SK-N-SH (cell line): ENCODE measurements at regions not wholly inside any gene's neighbourhood (a gene's known extent, or its start where the extent isn't known, plus 50 kb on each side); places are given as distances from the start of the nearest gene placed in this dataset.

Source experiments
- CTCF ChIA-PET: fragments of 300-600, 350-600 bp; formaldehyde crosslinking; extraction: SDS; loops from one replicate; lab custom pipeline; 2021; lab: Yijun Ruan, JAX
- POLR2A ChIA-PET: fragments of 350-600 bp; sonication (Branson Sonifier 250); formaldehyde crosslinking; extraction: SDS; loops from one replicate; lab custom pipeline; 2020; ENCODE audit warnings: antibody characterized with exemption, inconsistent platforms; lab: Yijun Ruan, JAX
- DNase-seq: peaks from one replicate; pipeline ENCODE4 v3.0.0; 2012
- H2AFZ ChIP-seq: fragments of 200-600 bp; sonication (generic); 2 replicates; pipeline ENCODE4 v1.8.1; 2016; ENCODE audit warnings: antibody characterized with exemption, mild to moderate bottlenecking, low read depth
- H3F3A ChIP-seq: fragments of 200-600 bp; sonication (generic); replicated peaks from 2 replicates; pipeline ENCODE3; 2016; ENCODE audit warnings: antibody characterized with exemption, mild to moderate bottlenecking; ENCODE audit not compliant: insufficient read depth
- H3K27ac ChIP-seq, 2 experiments: fragments of 200-500 bp in 1 of 2; fragments of 200-600 bp in 1 of 2; sonication (Bioruptor generic) in 1 of 2; sonication (generic), shearing (Covaris generic) in 1 of 2; 2 replicates each; pipeline versions ENCODE4 v1.5.1 to v1.6.1; 2014 to 2016; ENCODE audit warnings: low read depth in 2 of 2, inconsistent platforms in 1 of 2, low read length in 1 of 2, mild to moderate bottlenecking in 1 of 2, mixed read lengths in 1 of 2
- H3K27me3 ChIP-seq: fragments of 200-600 bp; sonication (generic), shearing (Covaris generic); 2 replicates; pipeline ENCODE4 v1.6.1; 2016; ENCODE audit warnings: mixed run types; ENCODE audit not compliant: insufficient read depth
- H3K36me3 ChIP-seq, 2 experiments: fragments of 200-500 bp in 1 of 2; fragments of 200-600 bp in 1 of 2; sonication (Bioruptor generic) in 1 of 2; sonication (generic) in 1 of 2; replicated peaks in 1 of 2; 2 replicates each; pipeline versions ENCODE3 to v1.5.1; 2014 to 2016; ENCODE audit warnings: low read length in 1 of 2, mild to moderate bottlenecking in 1 of 2; ENCODE audit not compliant: insufficient read depth in 2 of 2, control insufficient read depth in 1 of 2
- H3K4me1 ChIP-seq, 2 experiments: fragments of 200-500 bp in 1 of 2; fragments of 200-600 bp in 1 of 2; sonication (Bioruptor generic) in 1 of 2; sonication (generic), shearing (Covaris generic) in 1 of 2; 2 replicates each; pipeline versions ENCODE4 v1.5.1 to v1.6.1; 2014 to 2016; ENCODE audit warnings: low read depth in 1 of 2, low read length in 1 of 2, mixed run types in 1 of 2; ENCODE audit not compliant: insufficient read depth in 2 of 2, control insufficient read depth in 1 of 2
- H3K4me2 ChIP-seq: fragments of 200-600 bp; sonication (generic), shearing (Covaris generic); 2 replicates; pipeline ENCODE4 v1.6.1; 2017; ENCODE audit warnings: mixed run types
- H3K4me3 ChIP-seq, 2 experiments: fragments of 200-500 bp in 1 of 2; fragments of 200-600 bp in 1 of 2; sonication (Bioruptor generic) in 1 of 2; sonication (generic), shearing (Covaris generic) in 1 of 2; 2 replicates each; pipeline versions ENCODE4 v1.5.1 to v1.8.1; 2014 to 2016; ENCODE audit warnings: low read depth in 2 of 2, inconsistent platforms in 1 of 2, low read length in 1 of 2, mild to moderate bottlenecking in 1 of 2, mixed read lengths in 1 of 2, moderate library complexity in 1 of 2
- H3K79me2 ChIP-seq: fragments of 200-600 bp; sonication (generic); 2 replicates; pipeline ENCODE4 v1.8.1; 2017; ENCODE audit warnings: mild to moderate bottlenecking; ENCODE audit not compliant: insufficient read depth
- H3K9ac ChIP-seq: fragments of 200-600 bp; sonication (generic); 2 replicates; pipeline ENCODE4 v1.6.1; 2017; ENCODE audit warnings: mixed run types
- H3K9me2 ChIP-seq: fragments of 200-600 bp; sonication (generic); 2 replicates; pipeline ENCODE4 v1.6.1; 2017; ENCODE audit warnings: mixed run types
- H3K9me3 ChIP-seq: fragments of 200-600 bp; sonication (generic); 2 replicates; pipeline ENCODE4 v1.6.1; 2017; ENCODE audit warnings: mixed run types, mild to moderate bottlenecking, moderate library complexity
- H4K20me1 ChIP-seq: fragments of 200-600 bp; sonication (generic); 2 replicates; pipeline ENCODE4 v1.6.1; 2017; ENCODE audit warnings: mild to moderate bottlenecking, mixed run types; ENCODE audit not compliant: insufficient read depth
- CHD2 ChIP-seq: fragments of 150-350 bp; IDR thresholded peaks from 2 replicates; pipeline ENCODE4 v1.6.1; 2018; ENCODE audit warnings: low read length; ENCODE audit not compliant: partially characterized antibody
- ELF1 ChIP-seq: IDR thresholded peaks from 2 replicates; pipeline ENCODE4 v1.4.0; 2012
- EP300 ChIP-seq, 2 experiments: IDR thresholded peaks; 2 replicates each; pipeline versions ENCODE4 v1.4.0 to v1.6.1; 2012; ENCODE audit warnings: borderline replicate concordance in 1 of 2, low read depth in 1 of 2, low read length in 1 of 2
- FOXM1 ChIP-seq: IDR thresholded peaks from 2 replicates; pipeline ENCODE4 v1.4.0; 2012; ENCODE audit warnings: low read depth, mild to moderate bottlenecking
- GABPA ChIP-seq: IDR thresholded peaks from 2 replicates; pipeline ENCODE4 v1.4.0; 2012; ENCODE audit warnings: low read depth, mild to moderate bottlenecking
- GATA2 ChIP-seq: sonication (generic); formaldehyde crosslinking; IDR thresholded peaks from 2 replicates; pipeline ENCODE4 v1.5.0; 2020; ENCODE audit warnings: mild to moderate bottlenecking, missing genetic modification reagents
- MEF2A ChIP-seq: IDR thresholded peaks from 2 replicates; pipeline ENCODE4 v1.4.0; 2012; ENCODE audit warnings: low read depth, borderline replicate concordance
- MXI1 ChIP-seq: IDR thresholded peaks from 2 replicates; pipeline ENCODE4 v1.6.1; 2012; ENCODE audit warnings: mild to moderate bottlenecking, low read depth, low read length, improper control_type of control experiment
- NFIC ChIP-seq: IDR thresholded peaks from 2 replicates; pipeline ENCODE4 v1.4.0; 2012; ENCODE audit warnings: borderline replicate concordance
- NRF1 ChIP-seq: IDR thresholded peaks from 2 replicates; pipeline ENCODE4 v1.6.1; 2012; ENCODE audit warnings: low read depth, mild to moderate bottlenecking, low read length
- POLR2AphosphoS5 ChIP-seq: IDR thresholded peaks from 2 replicates; pipeline ENCODE4 v1.6.1; 2012; ENCODE audit warnings: low read depth, low read length
- RAD21 ChIP-seq: IDR thresholded peaks from 2 replicates; pipeline ENCODE4 v1.6.1; 2012; ENCODE audit warnings: mild to moderate bottlenecking, low read length
- RXRA ChIP-seq: IDR thresholded peaks from 2 replicates; pipeline ENCODE4 v1.4.0; 2012; ENCODE audit warnings: low read depth, mild to moderate bottlenecking, borderline replicate concordance
- SIN3A ChIP-seq: IDR thresholded peaks from 2 replicates; pipeline ENCODE4 v1.6.1; 2012; ENCODE audit warnings: low read depth, mild to moderate bottlenecking, low read length, moderate library complexity, borderline replicate concordance
- TAF1 ChIP-seq: IDR thresholded peaks from 2 replicates; pipeline ENCODE4 v1.6.1; 2012; ENCODE audit warnings: low read depth, mild to moderate bottlenecking, low read length, moderate library complexity, borderline replicate concordance
- TEAD4 ChIP-seq: IDR thresholded peaks from 2 replicates; pipeline ENCODE4 v1.4.0; 2012; ENCODE audit warnings: mild to moderate bottlenecking, borderline replicate concordance; ENCODE audit not compliant: insufficient read depth
- YY1 ChIP-seq: IDR thresholded peaks from 2 replicates; pipeline ENCODE4 v1.4.0; 2012; ENCODE audit warnings: low read depth, mild to moderate bottlenecking
- WGBS: methylation state at CpG from one replicate; pipeline ENCODE4 v1.1.6; 2017; ENCODE audit warnings: low lambda C conversion rate; 5-methylcytosine and 5-hydroxymethylcytosine counted together
- TF ChIP-seq, protein P1 (sequence below): IDR thresholded peaks from 2 replicates; pipeline ENCODE4 v1.6.1; 2012; ENCODE audit warnings: mild to moderate bottlenecking, low read depth, low read length, moderate library complexity
- TF ChIP-seq, protein P2 (sequence below): fragments of 150-350 bp; IDR thresholded peaks from 2 replicates; pipeline ENCODE4 v1.6.1; 2017; ENCODE audit warnings: antibody characterized with exemption, low read length, low read depth, borderline replicate concordance
- TF ChIP-seq, protein P3 (sequence below): IDR thresholded peaks from 2 replicates; pipeline ENCODE4; 2012
- TF ChIP-seq, protein P4 (sequence below): fragments of 200-600 bp; sonication (generic); IDR thresholded peaks from 2 replicates; pipeline ENCODE4 v1.6.1; 2017; ENCODE audit warnings: antibody characterized with exemption, mild to moderate bottlenecking, moderate library complexity

DNA sequence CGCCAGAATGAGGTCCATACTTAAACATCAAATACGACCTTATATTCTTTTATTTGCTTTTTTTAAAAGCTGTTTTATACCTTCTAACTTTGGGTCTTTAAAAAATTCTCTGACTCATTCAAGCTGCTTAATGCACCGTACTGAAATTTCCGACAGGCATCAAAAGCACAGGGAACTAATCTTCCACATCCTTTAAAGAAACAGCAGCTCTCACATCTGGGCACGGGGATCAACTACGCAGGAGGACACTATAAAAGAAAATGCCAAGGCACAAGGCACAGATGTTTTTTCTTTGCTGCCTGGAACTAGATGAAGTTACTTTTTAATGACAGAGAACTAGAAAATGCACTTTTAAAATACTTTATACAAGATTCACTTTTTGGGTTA, 112.4 kb upstream of the ARG1 start:
- POLR2A ChIA-PET = no interaction called here
- H3K9me2 ChIP-seq = no peaks in the 10 kb centered on the region

DNA sequence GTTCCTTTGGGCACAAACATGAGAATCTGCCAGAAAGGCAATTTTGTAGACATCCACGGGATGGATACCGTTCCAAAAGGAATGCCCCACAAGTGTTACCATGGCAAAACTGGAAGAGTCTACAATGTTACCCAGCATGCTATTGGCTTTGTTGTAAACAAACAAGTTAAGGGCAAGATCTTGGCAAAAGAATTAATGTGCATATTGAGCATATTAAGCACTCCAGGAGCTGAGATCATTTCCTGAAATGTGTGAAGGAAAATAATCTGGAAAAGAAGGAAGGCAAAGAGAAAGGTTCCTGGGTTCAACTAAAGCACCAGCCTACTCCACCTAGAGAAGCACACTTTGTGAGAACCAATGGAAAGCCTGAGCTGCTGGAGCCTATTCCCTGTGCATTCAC, 103.9 kb upstream of the ARG1 start:
- no peak for DNase-seq
- Histone ChIP-seq H3K79me2 (no peaks in the 10 kb centered on the region), H3K4me2 (no peak overlapping the region), H3K9me3 (no peaks in the 10 kb centered on the region), H3K9me2 (no peaks in the 10 kb centered on the region), H3K4me1 (no peaks in the 10 kb centered on the region), H3K27ac (no peak overlapping the region), H3F3A (no peaks in the 10 kb centered on the region), H3K9ac (no peak overlapping the region), H3K27me3 (no peaks in the 10 kb centered on the region; the same call in 1 of the 2 replicates), H2AFZ (no peak overlapping the region), H3K4me3 (no peak overlapping the region), H4K20me1 (no peaks in the 10 kb centered on the region), H3K36me3 (no peaks in the 10 kb centered on the region)
- WGBS = 3% methylated on average over 2 of the region's 2 CpGs
- POLR2A ChIA-PET = no interaction called here
- CTCF ChIA-PET = interaction anchor here (0.9 kb wide), 1 partner anchor 50 kb away, joined by 3 read pairs; no protein-coding TSS in a partner anchor
- TF ChIP-seq, protein P1, sequence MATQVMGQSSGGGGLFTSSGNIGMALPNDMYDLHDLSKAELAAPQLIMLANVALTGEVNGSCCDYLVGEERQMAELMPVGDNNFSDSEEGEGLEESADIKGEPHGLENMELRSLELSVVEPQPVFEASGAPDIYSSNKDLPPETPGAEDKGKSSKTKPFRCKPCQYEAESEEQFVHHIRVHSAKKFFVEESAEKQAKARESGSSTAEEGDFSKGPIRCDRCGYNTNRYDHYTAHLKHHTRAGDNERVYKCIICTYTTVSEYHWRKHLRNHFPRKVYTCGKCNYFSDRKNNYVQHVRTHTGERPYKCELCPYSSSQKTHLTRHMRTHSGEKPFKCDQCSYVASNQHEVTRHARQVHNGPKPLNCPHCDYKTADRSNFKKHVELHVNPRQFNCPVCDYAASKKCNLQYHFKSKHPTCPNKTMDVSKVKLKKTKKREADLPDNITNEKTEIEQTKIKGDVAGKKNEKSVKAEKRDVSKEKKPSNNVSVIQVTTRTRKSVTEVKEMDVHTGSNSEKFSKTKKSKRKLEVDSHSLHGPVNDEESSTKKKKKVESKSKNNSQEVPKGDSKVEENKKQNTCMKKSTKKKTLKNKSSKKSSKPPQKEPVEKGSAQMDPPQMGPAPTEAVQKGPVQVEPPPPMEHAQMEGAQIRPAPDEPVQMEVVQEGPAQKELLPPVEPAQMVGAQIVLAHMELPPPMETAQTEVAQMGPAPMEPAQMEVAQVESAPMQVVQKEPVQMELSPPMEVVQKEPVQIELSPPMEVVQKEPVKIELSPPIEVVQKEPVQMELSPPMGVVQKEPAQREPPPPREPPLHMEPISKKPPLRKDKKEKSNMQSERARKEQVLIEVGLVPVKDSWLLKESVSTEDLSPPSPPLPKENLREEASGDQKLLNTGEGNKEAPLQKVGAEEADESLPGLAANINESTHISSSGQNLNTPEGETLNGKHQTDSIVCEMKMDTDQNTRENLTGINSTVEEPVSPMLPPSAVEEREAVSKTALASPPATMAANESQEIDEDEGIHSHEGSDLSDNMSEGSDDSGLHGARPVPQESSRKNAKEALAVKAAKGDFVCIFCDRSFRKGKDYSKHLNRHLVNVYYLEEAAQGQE = no peak
- TF ChIP-seq, protein P2, sequence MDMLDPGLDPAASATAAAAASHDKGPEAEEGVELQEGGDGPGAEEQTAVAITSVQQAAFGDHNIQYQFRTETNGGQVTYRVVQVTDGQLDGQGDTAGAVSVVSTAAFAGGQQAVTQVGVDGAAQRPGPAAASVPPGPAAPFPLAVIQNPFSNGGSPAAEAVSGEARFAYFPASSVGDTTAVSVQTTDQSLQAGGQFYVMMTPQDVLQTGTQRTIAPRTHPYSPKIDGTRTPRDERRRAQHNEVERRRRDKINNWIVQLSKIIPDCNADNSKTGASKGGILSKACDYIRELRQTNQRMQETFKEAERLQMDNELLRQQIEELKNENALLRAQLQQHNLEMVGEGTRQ = no peak
- TF ChIP-seq POLR2AphosphoS5 (no peak), RAD21 (no peak), NFIC (no peak), GABPA (no peak), TAF1 (no peak), ELF1 (no peak), MXI1 (no peak)

More for the DNA sequence above, 112.4 kb upstream of the ARG1 start:
- H3K79me2 ChIP-seq = no peaks in the 10 kb centered on the region
- H4K20me1 ChIP-seq = no peaks in the 10 kb centered on the region
- H3K4me2 ChIP-seq = no peak overlapping the region
- CTCF ChIA-PET = no interaction called here
- H2AFZ ChIP-seq = no peak overlapping the region
- DNase-seq = no peak
- no peaks in the 10 kb centered on the region for H3K36me3 ChIP-seq
- H3F3A ChIP-seq = no peaks in the 10 kb centered on the region
- H3K4me1 ChIP-seq = no peaks in the 10 kb centered on the region; a peak in 1 of 4 replicates
- H3K27me3 ChIP-seq = no peaks in the 10 kb centered on the region; the same call in 1 of the 2 replicates
- H3K27ac ChIP-seq = no peak overlapping the region
- H3K9me3 ChIP-seq = no peaks in the 10 kb centered on the region
- TF ChIP-seq, protein P3, sequence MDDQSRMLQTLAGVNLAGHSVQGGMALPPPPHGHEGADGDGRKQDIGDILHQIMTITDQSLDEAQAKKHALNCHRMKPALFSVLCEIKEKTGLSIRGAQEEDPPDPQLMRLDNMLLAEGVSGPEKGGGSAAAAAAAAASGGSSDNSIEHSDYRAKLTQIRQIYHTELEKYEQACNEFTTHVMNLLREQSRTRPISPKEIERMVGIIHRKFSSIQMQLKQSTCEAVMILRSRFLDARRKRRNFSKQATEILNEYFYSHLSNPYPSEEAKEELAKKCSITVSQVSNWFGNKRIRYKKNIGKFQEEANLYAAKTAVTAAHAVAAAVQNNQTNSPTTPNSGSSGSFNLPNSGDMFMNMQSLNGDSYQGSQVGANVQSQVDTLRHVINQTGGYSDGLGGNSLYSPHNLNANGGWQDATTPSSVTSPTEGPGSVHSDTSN = no peak
- TF ChIP-seq SIN3A = no peak
- TF ChIP-seq TEAD4 = no peak
- TF ChIP-seq, protein P4, sequence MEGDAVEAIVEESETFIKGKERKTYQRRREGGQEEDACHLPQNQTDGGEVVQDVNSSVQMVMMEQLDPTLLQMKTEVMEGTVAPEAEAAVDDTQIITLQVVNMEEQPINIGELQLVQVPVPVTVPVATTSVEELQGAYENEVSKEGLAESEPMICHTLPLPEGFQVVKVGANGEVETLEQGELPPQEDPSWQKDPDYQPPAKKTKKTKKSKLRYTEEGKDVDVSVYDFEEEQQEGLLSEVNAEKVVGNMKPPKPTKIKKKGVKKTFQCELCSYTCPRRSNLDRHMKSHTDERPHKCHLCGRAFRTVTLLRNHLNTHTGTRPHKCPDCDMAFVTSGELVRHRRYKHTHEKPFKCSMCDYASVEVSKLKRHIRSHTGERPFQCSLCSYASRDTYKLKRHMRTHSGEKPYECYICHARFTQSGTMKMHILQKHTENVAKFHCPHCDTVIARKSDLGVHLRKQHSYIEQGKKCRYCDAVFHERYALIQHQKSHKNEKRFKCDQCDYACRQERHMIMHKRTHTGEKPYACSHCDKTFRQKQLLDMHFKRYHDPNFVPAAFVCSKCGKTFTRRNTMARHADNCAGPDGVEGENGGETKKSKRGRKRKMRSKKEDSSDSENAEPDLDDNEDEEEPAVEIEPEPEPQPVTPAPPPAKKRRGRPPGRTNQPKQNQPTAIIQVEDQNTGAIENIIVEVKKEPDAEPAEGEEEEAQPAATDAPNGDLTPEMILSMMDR = no peak
- TF ChIP-seq EP300 (IDR thresholded peaks at IDR 0.05; ENCODE audit: borderline replicate concordance in 1 of 2, low read depth in 1 of 2, low read length in 1 of 2) = no peak
- no peak for TF ChIP-seq POLR2AphosphoS5
- no peak for TF ChIP-seq RXRA
- no peak for TF ChIP-seq CHD2
- TF ChIP-seq TAF1 = no peak
- no peak for TF ChIP-seq GATA2 (CRISPR knock-in tag)
- no peak for TF ChIP-seq NRF1
- no peak for TF ChIP-seq FOXM1
- no peak for TF ChIP-seq YY1
- TF ChIP-seq GABPA = no peak
- TF ChIP-seq MEF2A = no peak
- TF ChIP-seq NFIC = no peak
- no peak overlapping the region for H3K4me3 ChIP-seq
- no peak overlapping the region for H3K9ac ChIP-seq
- WGBS = 6% methylated on average over 6 of the region's 6 CpGs
